ENCODE measurements at regions not wholly inside any gene's neighbourhood (a gene's known extent, or its start where the extent isn't known, plus 50 kb on each side); places are given as distances from the start of the nearest gene placed in this dataset.

DNA sequence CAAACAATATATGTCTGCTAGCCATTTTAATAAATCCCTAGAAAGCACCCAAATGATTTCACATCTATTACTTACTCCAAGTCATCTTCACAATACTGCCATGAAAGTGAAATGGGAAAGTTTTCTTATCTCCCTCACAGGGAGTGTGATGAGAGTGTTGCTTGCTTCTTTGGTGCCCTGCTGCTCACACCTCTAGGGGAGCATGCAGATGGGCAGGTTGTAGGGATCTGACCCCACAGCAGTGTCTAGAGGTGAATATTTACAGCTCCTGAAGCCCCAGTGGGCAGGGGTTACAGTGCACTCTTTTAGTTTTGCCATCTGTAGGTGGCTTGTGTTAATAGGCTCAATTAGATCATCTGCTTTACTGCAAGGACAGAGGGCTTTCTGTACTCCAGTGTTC lies 173.2 kb downstream of the GABRG2 start:
- no peak overlapping the region for H3K4me3 ChIP-seq (ENCODE audit: low read length)
- no peak overlapping the region for H3K27ac ChIP-seq (ENCODE audit: low read length)
- H2AFZ ChIP-seq (ENCODE audit: low read depth, low read length) = no peak overlapping the region
- H4K20me1 ChIP-seq (ENCODE audit: insufficient read depth) = no peaks in the 10 kb centered on the region
- H3K9me3 ChIP-seq (ENCODE audit: low read length) = no peaks in the 10 kb centered on the region
- no peaks in the 10 kb centered on the region for H3K9me2 ChIP-seq (ENCODE audit: insufficient read depth, low read length)
- H3K4me2 ChIP-seq (ENCODE audit: low read length) = no peak overlapping the region
- H3K79me2 ChIP-seq (replicated peaks; ENCODE audit: insufficient read depth, low read length) = no peaks in the 10 kb centered on the region
- no peak overlapping the region for H3K9ac ChIP-seq (ENCODE audit: low read length)
- TF ChIP-seq TAF1 (IDR thresholded peaks at IDR 0.05; ENCODE audit: low read depth) (no peak), CTCF (IDR thresholded peaks at IDR 0.05; ENCODE audit: poor library complexity, severe bottlenecking) (no peak), SMC3 (conservative IDR thresholded peaks at IDR 0.05; ENCODE audit: poor library complexity) (no peak), MXI1 (conservative IDR thresholded peaks at IDR 0.05; ENCODE audit: poor library complexity, severe bottlenecking) (no peak), EP300 (conservative IDR thresholded peaks at IDR 0.05; ENCODE audit: poor library complexity, severe bottlenecking) (no peak), RAD21 (conservative IDR thresholded peaks at IDR 0.05) (no peak), POLR2AphosphoS5 (IDR thresholded peaks at IDR 0.05) (no peak), EZH2 (IDR thresholded peaks at IDR 0.05; ENCODE audit: borderline replicate concordance, insufficient read depth, low read length, poor library complexity, severe bottlenecking) (no peak)
- TF ChIP-seq, protein P1, sequence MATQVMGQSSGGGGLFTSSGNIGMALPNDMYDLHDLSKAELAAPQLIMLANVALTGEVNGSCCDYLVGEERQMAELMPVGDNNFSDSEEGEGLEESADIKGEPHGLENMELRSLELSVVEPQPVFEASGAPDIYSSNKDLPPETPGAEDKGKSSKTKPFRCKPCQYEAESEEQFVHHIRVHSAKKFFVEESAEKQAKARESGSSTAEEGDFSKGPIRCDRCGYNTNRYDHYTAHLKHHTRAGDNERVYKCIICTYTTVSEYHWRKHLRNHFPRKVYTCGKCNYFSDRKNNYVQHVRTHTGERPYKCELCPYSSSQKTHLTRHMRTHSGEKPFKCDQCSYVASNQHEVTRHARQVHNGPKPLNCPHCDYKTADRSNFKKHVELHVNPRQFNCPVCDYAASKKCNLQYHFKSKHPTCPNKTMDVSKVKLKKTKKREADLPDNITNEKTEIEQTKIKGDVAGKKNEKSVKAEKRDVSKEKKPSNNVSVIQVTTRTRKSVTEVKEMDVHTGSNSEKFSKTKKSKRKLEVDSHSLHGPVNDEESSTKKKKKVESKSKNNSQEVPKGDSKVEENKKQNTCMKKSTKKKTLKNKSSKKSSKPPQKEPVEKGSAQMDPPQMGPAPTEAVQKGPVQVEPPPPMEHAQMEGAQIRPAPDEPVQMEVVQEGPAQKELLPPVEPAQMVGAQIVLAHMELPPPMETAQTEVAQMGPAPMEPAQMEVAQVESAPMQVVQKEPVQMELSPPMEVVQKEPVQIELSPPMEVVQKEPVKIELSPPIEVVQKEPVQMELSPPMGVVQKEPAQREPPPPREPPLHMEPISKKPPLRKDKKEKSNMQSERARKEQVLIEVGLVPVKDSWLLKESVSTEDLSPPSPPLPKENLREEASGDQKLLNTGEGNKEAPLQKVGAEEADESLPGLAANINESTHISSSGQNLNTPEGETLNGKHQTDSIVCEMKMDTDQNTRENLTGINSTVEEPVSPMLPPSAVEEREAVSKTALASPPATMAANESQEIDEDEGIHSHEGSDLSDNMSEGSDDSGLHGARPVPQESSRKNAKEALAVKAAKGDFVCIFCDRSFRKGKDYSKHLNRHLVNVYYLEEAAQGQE (IDR thresholded peaks at IDR 0.05; ENCODE audit: borderline replicate concordance) = no peak
- H3F3A ChIP-seq (ENCODE audit: insufficient read depth, low read length, poor library complexity, severe bottlenecking) = no peaks in the 10 kb centered on the region
- H3K36me3 ChIP-seq (ENCODE audit: insufficient read depth, low read length) = no peaks in the 10 kb centered on the region
- no peaks in the 10 kb centered on the region for H3K27me3 ChIP-seq (ENCODE audit: insufficient read depth, low read depth, low read length)

DNA sequence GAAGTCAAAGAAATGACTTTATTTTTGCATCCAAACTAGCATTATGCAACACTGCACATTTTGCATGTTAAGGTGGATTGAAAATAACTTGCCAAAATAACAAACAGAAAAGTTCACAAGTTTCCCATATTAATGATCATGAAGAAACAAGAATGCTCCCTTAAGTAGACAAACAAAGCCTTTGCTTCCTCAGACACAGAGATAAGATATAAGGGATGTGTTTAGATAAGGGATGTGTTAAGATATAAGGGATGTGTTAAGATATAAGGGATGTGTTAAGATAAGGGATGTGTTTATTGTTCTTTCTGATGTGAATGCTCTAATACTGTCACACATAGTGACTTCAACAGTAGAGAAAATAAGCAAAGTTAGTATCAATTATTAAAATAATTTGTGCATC lies 174.8 kb downstream of the GABRG2 start:
- Histone ChIP-seq H3K9me3 (ENCODE audit: low read length) (no peaks in the 10 kb centered on the region), H2AFZ (ENCODE audit: low read depth, low read length) (no peak overlapping the region), H3K9ac (ENCODE audit: low read length) (no peak overlapping the region), H4K20me1 (ENCODE audit: insufficient read depth) (no peaks in the 10 kb centered on the region), H3K27ac (ENCODE audit: low read length) (no peak overlapping the region), H3K79me2 (replicated peaks; ENCODE audit: insufficient read depth, low read length) (no peaks in the 10 kb centered on the region), H3K27me3 (ENCODE audit: insufficient read depth, low read depth, low read length) (no peaks in the 10 kb centered on the region), H3K36me3 (ENCODE audit: insufficient read depth, low read length) (no peaks in the 10 kb centered on the region), H3F3A (ENCODE audit: insufficient read depth, low read length, poor library complexity, severe bottlenecking) (no peaks in the 10 kb centered on the region), H3K4me3 (ENCODE audit: low read length) (no peak overlapping the region), H3K4me2 (ENCODE audit: low read length) (no peak overlapping the region), H3K9me2 (ENCODE audit: insufficient read depth, low read length) (no peaks in the 10 kb centered on the region)
- TF ChIP-seq EP300 (conservative IDR thresholded peaks at IDR 0.05; ENCODE audit: poor library complexity, severe bottlenecking) (no peak), POLR2AphosphoS5 (IDR thresholded peaks at IDR 0.05) (no peak), TAF1 (IDR thresholded peaks at IDR 0.05; ENCODE audit: low read depth) (no peak), MXI1 (conservative IDR thresholded peaks at IDR 0.05; ENCODE audit: poor library complexity, severe bottlenecking) (no peak)
- TF ChIP-seq, protein P1 (IDR thresholded peaks at IDR 0.05; ENCODE audit: borderline replicate concordance) = no peak

All from neural cell (in vitro differentiated cells).